Uterus (tissue), 2 donors: ENCODE measurements at regions not wholly inside any gene's neighbourhood (a gene's known extent, or its start where the extent isn't known, plus 50 kb on each side); places are given as distances from the start of the nearest gene placed in this dataset.

ENCODE experiments used
- POLR2A ChIP-seq, 2 donors: fragments of 450-650 bp; IDR thresholded peaks; one replicate each; pipeline ENCODE4 v1.6.1; 2016; ENCODE audit warnings: antibody characterized with exemption in 2 of 2, mild to moderate bottlenecking in 1 of 2, moderate library complexity in 1 of 2
- TF ChIP-seq, protein P1 (sequence below), 4 experiments: fragments of 200-600 bp in 2 of 4; fragments of 450-650 bp in 2 of 4; sonication (generic) in 2 of 4; IDR thresholded peaks; one replicate each; pipeline ENCODE4 v1.5.1; 2016 to 2019; ENCODE audit warnings: antibody characterized with exemption in 4 of 4, mild to moderate bottlenecking in 2 of 4, moderate library complexity in 1 of 4

- TF ChIP-seq, protein P1, sequence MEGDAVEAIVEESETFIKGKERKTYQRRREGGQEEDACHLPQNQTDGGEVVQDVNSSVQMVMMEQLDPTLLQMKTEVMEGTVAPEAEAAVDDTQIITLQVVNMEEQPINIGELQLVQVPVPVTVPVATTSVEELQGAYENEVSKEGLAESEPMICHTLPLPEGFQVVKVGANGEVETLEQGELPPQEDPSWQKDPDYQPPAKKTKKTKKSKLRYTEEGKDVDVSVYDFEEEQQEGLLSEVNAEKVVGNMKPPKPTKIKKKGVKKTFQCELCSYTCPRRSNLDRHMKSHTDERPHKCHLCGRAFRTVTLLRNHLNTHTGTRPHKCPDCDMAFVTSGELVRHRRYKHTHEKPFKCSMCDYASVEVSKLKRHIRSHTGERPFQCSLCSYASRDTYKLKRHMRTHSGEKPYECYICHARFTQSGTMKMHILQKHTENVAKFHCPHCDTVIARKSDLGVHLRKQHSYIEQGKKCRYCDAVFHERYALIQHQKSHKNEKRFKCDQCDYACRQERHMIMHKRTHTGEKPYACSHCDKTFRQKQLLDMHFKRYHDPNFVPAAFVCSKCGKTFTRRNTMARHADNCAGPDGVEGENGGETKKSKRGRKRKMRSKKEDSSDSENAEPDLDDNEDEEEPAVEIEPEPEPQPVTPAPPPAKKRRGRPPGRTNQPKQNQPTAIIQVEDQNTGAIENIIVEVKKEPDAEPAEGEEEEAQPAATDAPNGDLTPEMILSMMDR (IDR thresholded peaks at IDR 0.05), result no peak
- no peak for TF ChIP-seq POLR2A (IDR thresholded peaks at IDR 0.05)
Observed at GRCh38 chr11:95339086-95339901, 108.3 kb upstream of the SESN3 start.
